ENCODE measurements at regions not wholly inside any gene's neighbourhood (a gene's known extent, or its start where the extent isn't known, plus 50 kb on each side); places are given as distances from the start of the nearest gene placed in this dataset.

- no peak overlapping the region for H3K4me3 ChIP-seq (ENCODE audit: low read depth, low read length)
- no peaks in the 10 kb centered on the region for H3K36me3 ChIP-seq (ENCODE audit: insufficient read depth, low read length)
- no peak overlapping the region for H3K27ac ChIP-seq (ENCODE audit: low read depth, low read length)
- H3K27me3 ChIP-seq (ENCODE audit: insufficient read depth, low read length) = no peaks in the 10 kb centered on the region
- H3K79me2 ChIP-seq (ENCODE audit: control insufficient read depth, insufficient read depth, low read length, unreplicated experiment) = no peaks in the 10 kb centered on the region
- H3K4me1 ChIP-seq (ENCODE audit: control insufficient read depth, insufficient read depth, low read length, unreplicated experiment) = no peaks in the 10 kb centered on the region
- H2AFZ ChIP-seq (ENCODE audit: low read length, unreplicated experiment) = no peak overlapping the region
Observed at GRCh38 chr2:2660789-2661355, 329.8 kb upstream of the MYT1L start.

GRCh38 chr2:2657121-2657962 is 326.3 kb upstream of the MYT1L start:
- H3K4me3 ChIP-seq (ENCODE audit: low read depth, low read length) = no peak overlapping the region
- H3K36me3 ChIP-seq (ENCODE audit: insufficient read depth, low read length) = no peaks in the 10 kb centered on the region
- H3K4me1 ChIP-seq (ENCODE audit: control insufficient read depth, insufficient read depth, low read length, unreplicated experiment) = no peaks in the 10 kb centered on the region
- H2AFZ ChIP-seq (ENCODE audit: low read length, unreplicated experiment) = no peak overlapping the region
- H3K79me2 ChIP-seq (ENCODE audit: control insufficient read depth, insufficient read depth, low read length, unreplicated experiment) = no peaks in the 10 kb centered on the region
- H3K27ac ChIP-seq (ENCODE audit: low read depth, low read length) = no peak overlapping the region
- H3K27me3 ChIP-seq (ENCODE audit: insufficient read depth, low read length) = no peaks in the 10 kb centered on the region

GRCh38 chr2:2656115-2657011 is 325.3 kb upstream of the MYT1L start:
- H2AFZ ChIP-seq (ENCODE audit: low read length, unreplicated experiment) = no peak overlapping the region
- H3K4me3 ChIP-seq (ENCODE audit: low read depth, low read length) = no peak overlapping the region
- H3K27ac ChIP-seq (ENCODE audit: low read depth, low read length) = no peak overlapping the region
- H3K79me2 ChIP-seq (ENCODE audit: control insufficient read depth, insufficient read depth, low read length, unreplicated experiment) = no peaks in the 10 kb centered on the region
- no peaks in the 10 kb centered on the region for H3K4me1 ChIP-seq (ENCODE audit: control insufficient read depth, insufficient read depth, low read length, unreplicated experiment)
- no peaks in the 10 kb centered on the region for H3K27me3 ChIP-seq (ENCODE audit: insufficient read depth, low read length)
- H3K36me3 ChIP-seq (ENCODE audit: insufficient read depth, low read length) = no peaks in the 10 kb centered on the region

- Histone ChIP-seq H3K27ac (ENCODE audit: low read depth, low read length) (no peak overlapping the region), H3K4me1 (ENCODE audit: control insufficient read depth, insufficient read depth, low read length, unreplicated experiment) (no peaks in the 10 kb centered on the region), H3K36me3 (ENCODE audit: insufficient read depth, low read length) (no peaks in the 10 kb centered on the region), H3K27me3 (ENCODE audit: insufficient read depth, low read length) (no peaks in the 10 kb centered on the region), H3K79me2 (ENCODE audit: control insufficient read depth, insufficient read depth, low read length, unreplicated experiment) (no peaks in the 10 kb centered on the region), H3K4me3 (ENCODE audit: low read depth, low read length) (no peak overlapping the region), H2AFZ (ENCODE audit: low read length, unreplicated experiment) (no peak overlapping the region)
Observed at GRCh38 chr2:2655453-2656114, 324.5 kb upstream of the MYT1L start.

GRCh38 chr2:2653231-2653630 is 322.2 kb upstream of the MYT1L start:
- Histone ChIP-seq H3K4me3 (ENCODE audit: low read depth, low read length) (no peak overlapping the region), H3K4me1 (ENCODE audit: control insufficient read depth, insufficient read depth, low read length, unreplicated experiment) (no peaks in the 10 kb centered on the region), H3K27ac (ENCODE audit: low read depth, low read length) (no peak overlapping the region), H3K36me3 (ENCODE audit: insufficient read depth, low read length) (no peaks in the 10 kb centered on the region), H3K79me2 (ENCODE audit: control insufficient read depth, insufficient read depth, low read length, unreplicated experiment) (no peaks in the 10 kb centered on the region), H2AFZ (ENCODE audit: low read length, unreplicated experiment) (no peak overlapping the region), H3K27me3 (ENCODE audit: insufficient read depth, low read length) (no peaks in the 10 kb centered on the region)

GRCh38 chr2:2650608-2651375 is 319.7 kb upstream of the MYT1L start:
- H3K79me2 ChIP-seq (ENCODE audit: control insufficient read depth, insufficient read depth, low read length, unreplicated experiment) = no peaks in the 10 kb centered on the region
- no peak overlapping the region for H2AFZ ChIP-seq (ENCODE audit: low read length, unreplicated experiment)
- no peaks in the 10 kb centered on the region for H3K36me3 ChIP-seq (ENCODE audit: insufficient read depth, low read length)

GRCh38 chr2:2649109-2650072 is 318.3 kb upstream of the MYT1L start:
- no peaks in the 10 kb centered on the region for H3K36me3 ChIP-seq (ENCODE audit: insufficient read depth, low read length)
- H3K4me3 ChIP-seq (ENCODE audit: low read depth, low read length) = no peak overlapping the region
- H3K27me3 ChIP-seq (ENCODE audit: insufficient read depth, low read length) = no peaks in the 10 kb centered on the region
- H3K27ac ChIP-seq (ENCODE audit: low read depth, low read length) = no peak overlapping the region
- no peaks in the 10 kb centered on the region for H3K4me1 ChIP-seq (ENCODE audit: control insufficient read depth, insufficient read depth, low read length, unreplicated experiment)
- no peak overlapping the region for H2AFZ ChIP-seq (ENCODE audit: low read length, unreplicated experiment)
- H3K79me2 ChIP-seq (ENCODE audit: control insufficient read depth, insufficient read depth, low read length, unreplicated experiment) = no peaks in the 10 kb centered on the region

More at GRCh38 chr2:2650608-2651375, 319.7 kb upstream of the MYT1L start:
- Histone ChIP-seq H3K4me3 (ENCODE audit: low read depth, low read length) (no peak overlapping the region), H3K27ac (ENCODE audit: low read depth, low read length) (no peak overlapping the region), H3K27me3 (ENCODE audit: insufficient read depth, low read length) (no peaks in the 10 kb centered on the region), H3K4me1 (ENCODE audit: control insufficient read depth, insufficient read depth, low read length, unreplicated experiment) (no peaks in the 10 kb centered on the region)

- Histone ChIP-seq H3K36me3 (ENCODE audit: insufficient read depth, low read length) (no peaks in the 10 kb centered on the region), H2AFZ (ENCODE audit: low read length, unreplicated experiment) (no peak overlapping the region), H3K4me1 (ENCODE audit: control insufficient read depth, insufficient read depth, low read length, unreplicated experiment) (no peaks in the 10 kb centered on the region), H3K79me2 (ENCODE audit: control insufficient read depth, insufficient read depth, low read length, unreplicated experiment) (no peaks in the 10 kb centered on the region), H3K27ac (ENCODE audit: low read depth, low read length) (no peak overlapping the region), H3K4me3 (ENCODE audit: low read depth, low read length) (no peak overlapping the region), H3K27me3 (ENCODE audit: insufficient read depth, low read length) (no peaks in the 10 kb centered on the region)
Observed at GRCh38 chr2:2648094-2648493, 317.0 kb upstream of the MYT1L start.

- H3K79me2 ChIP-seq (ENCODE audit: control insufficient read depth, insufficient read depth, low read length, unreplicated experiment) = no peaks in the 10 kb centered on the region
- no peak overlapping the region for H2AFZ ChIP-seq (ENCODE audit: low read length, unreplicated experiment)
- H3K36me3 ChIP-seq (ENCODE audit: insufficient read depth, low read length) = no peaks in the 10 kb centered on the region
Observed at GRCh38 chr2:2647141-2647541, 316.1 kb upstream of the MYT1L start.

More at GRCh38 chr2:2647141-2647541, 316.1 kb upstream of the MYT1L start:
- no peak overlapping the region for H3K4me3 ChIP-seq (ENCODE audit: low read depth, low read length)
- no peak overlapping the region for H3K27ac ChIP-seq (ENCODE audit: low read depth, low read length)
- no peaks in the 10 kb centered on the region for H3K27me3 ChIP-seq (ENCODE audit: insufficient read depth, low read length)
- H3K4me1 ChIP-seq (ENCODE audit: control insufficient read depth, insufficient read depth, low read length, unreplicated experiment) = no peaks in the 10 kb centered on the region
